HT-29 (cell line): ENCODE measurements at regions not wholly inside any gene's neighbourhood (a gene's known extent, or its start where the extent isn't known, plus 50 kb on each side); places are given as distances from the start of the nearest gene placed in this dataset.
A peak's percentile ranks its signal among the peaks of the same experiment; 100 is the strongest.
"Not testable (repeated sequence)": the region's sequence is repeated elsewhere in the genome, so short reads cannot be mapped to it uniquely, and the experiment has no call there.

ENCODE experiments used
- DNase-seq: peaks from one replicate; pipeline ENCODE4 v3.0.0-alpha.2; 2015; ENCODE audit warnings: low spot score

DNA sequence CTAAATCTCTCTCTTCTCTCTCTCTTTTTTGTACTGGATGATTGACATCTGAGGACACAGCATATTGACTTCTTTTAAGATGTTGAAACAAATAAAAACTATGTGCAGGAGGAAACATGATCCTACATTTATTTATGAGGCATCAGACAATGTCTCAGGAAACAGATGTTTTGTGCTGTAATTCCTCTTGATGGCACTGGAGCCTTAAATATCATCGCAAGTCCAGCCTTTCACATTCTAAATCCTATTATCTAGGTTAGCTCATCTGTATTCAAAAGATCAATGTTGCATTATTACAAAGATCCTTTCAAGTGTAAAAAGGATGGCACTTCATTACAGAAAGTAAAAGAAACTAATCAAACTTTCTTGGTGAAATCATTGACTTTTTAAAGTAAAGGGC, 63.9 kb downstream of the MAT2B start:
- no peak for DNase-seq

GRCh38 chr5:163571744-163572143, 66.3 kb downstream of the MAT2B start:
- DNase-seq: peak; percentile 23

DNA sequence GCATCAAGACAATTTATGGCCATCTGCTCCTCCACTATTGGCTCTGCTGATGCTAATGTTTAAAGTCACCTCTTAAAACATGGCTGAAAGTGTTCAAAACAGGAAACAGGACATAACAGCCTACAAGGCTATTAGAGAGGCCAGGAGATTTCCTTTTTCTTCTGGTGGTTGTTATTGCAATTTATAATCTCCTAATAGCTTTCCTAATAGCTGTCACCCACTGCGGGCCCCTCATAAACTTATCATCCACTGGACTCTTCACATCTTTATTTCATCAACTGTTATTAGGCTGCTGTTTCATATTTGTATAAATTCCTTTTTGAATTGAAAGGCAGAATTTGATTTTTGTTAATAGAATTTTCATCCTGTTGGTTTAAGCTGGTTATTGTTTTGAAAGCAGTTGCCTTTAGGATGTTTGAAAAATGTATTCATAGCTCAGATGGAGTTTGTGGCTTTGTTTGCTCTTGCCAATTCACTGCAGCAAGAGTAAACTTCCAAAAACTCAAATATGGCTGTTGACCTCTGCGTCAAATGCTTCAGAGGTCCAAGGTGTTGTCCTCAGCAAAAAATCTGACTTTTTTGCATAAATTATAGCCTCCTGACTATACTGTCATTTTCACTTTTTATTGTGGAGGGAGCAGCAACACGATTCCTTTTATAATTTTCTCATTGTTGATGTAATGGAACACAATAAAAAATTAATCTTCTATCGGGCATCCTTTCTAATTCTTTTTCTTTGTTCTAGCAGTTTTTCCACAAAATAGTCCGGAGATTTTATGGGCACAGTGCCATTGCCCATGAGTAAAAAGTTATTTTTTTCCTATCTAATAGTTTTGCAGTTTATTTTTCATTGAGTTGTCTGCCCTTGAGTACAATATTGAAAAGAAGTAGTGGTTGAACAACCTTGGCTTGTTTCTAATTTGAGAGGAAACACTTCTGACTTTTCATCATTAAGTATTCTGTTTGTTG, 69.3 kb downstream of the MAT2B start:
- DNase-seq: no peak

GRCh38 chr5:163578652-163579051, 73.2 kb downstream of the MAT2B start:
- no peak for DNase-seq

- no peak for DNase-seq
Observed at GRCh38 chr5:163579729-163580128, 74.3 kb downstream of the MAT2B start.

- DNase-seq: peak; percentile 59
Observed at GRCh38 chr5:163580516-163580915, 75.1 kb downstream of the MAT2B start.

GRCh38 chr5:163583491-163584153, 78.2 kb downstream of the MAT2B start:
- not testable (repeated sequence) for DNase-seq

DNA sequence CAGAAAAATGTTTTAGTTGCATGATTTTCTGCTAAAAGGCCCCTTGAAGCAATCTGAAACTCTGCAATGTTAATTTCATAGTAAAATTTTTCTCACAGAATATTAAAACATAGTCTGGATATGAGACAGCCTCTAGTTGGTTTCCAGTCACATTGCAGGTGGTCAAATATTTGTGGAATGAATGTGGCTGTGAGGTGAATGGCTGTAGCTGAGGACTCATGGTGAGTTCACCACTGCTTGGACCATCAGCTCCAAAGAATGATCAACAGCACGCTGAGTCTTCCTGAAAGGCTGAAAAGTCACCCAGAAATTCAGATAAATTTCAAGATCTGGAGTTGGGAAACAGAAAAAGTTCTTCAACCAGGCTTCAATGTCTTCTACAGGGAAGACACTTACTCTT, 79.8 kb downstream of the MAT2B start:
- no peak for DNase-seq

GRCh38 chr5:163586531-163586956, 81.1 kb downstream of the MAT2B start:
- no peak for DNase-seq

- no peak for DNase-seq
Observed at GRCh38 chr5:163594951-163595350, 89.5 kb downstream of the MAT2B start.

GRCh38 chr5:163595932-163596607, 90.7 kb downstream of the MAT2B start:
- no peak for DNase-seq

GRCh38 chr5:163596608-163597315, 91.3 kb downstream of the MAT2B start:
- no peak for DNase-seq

GRCh38 chr5:163604013-163604412, 98.6 kb downstream of the MAT2B start:
- DNase-seq: no peak

DNA sequence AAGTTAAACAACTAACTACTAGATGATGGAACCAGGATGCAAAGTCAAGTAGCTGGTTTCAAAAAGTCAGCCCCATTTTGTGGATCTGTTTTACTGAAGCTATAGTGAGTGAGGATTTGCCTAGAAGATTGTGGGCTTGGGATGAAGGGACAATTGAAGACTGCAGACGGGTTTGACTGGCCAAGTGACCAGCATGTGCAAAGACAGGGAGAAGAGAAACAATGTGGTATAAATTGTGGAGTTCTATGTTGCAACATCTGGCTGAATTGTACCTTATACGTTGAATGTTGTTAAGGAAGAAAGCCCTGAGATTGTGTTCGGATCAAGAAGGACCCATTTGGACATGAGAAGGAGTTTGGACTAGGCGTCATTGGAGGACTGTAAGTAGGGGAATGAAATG, 101.8 kb downstream of the MAT2B start:
- no peak for DNase-seq

DNA sequence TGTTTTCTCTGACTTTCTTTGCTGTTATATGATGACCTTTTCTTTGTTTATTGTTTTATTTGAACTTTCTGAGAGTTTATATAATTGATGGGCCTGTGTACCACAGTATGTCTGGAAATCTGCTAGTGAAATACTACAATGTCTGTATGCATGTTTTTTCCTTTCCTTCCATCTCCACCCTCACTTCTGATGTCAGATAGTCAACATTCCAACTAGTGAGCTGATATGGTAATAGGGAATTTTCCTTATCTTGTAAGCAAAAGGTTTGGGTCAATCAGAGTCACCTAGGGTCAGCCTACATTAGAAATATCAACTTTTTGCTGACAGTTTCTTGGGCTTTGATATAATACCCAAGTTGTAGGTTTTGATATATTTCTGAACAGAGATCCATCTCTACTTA, 103.2 kb downstream of the MAT2B start:
- no peak for DNase-seq

GRCh38 chr5:163609910-163610309, 104.5 kb downstream of the MAT2B start:
- no peak for DNase-seq

GRCh38 chr5:163612358-163613149, 107.1 kb downstream of the MAT2B start:
- DNase-seq: no peak

DNA sequence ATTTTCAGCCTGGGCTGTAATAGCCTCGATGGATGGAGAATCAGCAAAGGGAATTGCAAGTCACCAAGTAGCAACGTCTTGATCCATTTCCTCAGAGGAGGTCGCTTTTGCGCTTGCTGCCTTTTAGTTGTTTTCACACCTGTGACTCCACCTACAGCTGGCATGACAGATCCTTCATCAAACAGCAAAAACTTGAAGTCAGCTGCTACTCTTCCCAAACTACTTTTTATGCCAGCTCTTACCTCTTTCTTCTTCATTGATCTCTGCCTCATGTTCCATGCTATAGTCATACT, 107.7 kb downstream of the MAT2B start:
- DNase-seq: no peak

GRCh38 chr5:163614787-163615186, 109.4 kb downstream of the MAT2B start:
- DNase-seq: no peak

- DNase-seq: no peak
Observed at GRCh38 chr5:163619273-163619934, 114.0 kb downstream of the MAT2B start.
